NCI-H748 treated with DMSO at 0.1 percent for 48 hours (cell line): ENCODE measurements at regions not wholly inside any gene's neighbourhood (a gene's known extent, or its start where the extent isn't known, plus 50 kb on each side); places are given as distances from the start of the nearest gene placed in this dataset.
"Not testable (repeated sequence)": the region's sequence is repeated elsewhere in the genome, so short reads cannot be mapped to it uniquely, and the experiment has no call there.

ENCODE experiments used
- DNase-seq: peaks from one replicate; lab custom pipeline; 2025; lab: John Stamatoyannopoulos, UW

- no peak for DNase-seq
Observed at GRCh38 chr2:224109751-224110150, 70.7 kb upstream of the SERPINE2 start.

DNA sequence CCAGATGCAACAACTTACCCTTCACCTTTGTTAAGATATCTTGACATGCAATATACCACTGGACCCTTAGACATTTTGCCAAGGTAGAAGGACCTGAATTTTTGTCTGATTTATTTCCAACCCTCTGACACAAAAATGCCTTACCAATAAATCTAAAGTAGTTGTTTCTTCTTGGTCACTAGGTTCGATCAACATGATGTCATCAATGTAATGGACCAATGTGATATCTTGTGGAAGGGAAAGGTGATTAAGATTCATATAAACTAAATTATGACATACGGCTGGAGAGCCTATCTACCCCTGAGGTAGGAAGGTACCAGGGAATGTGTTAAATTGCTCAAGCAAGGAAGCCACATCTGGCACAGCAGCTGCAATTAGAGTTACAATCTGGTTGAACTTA is 67.7 kb upstream of the SERPINE2 start:
- DNase-seq: no peak

GRCh38 chr2:224104668-224105386 is 65.7 kb upstream of the SERPINE2 start:
- no peak for DNase-seq

GRCh38 chr2:224103651-224104050 is 64.6 kb upstream of the SERPINE2 start:
- DNase-seq: no peak

DNA sequence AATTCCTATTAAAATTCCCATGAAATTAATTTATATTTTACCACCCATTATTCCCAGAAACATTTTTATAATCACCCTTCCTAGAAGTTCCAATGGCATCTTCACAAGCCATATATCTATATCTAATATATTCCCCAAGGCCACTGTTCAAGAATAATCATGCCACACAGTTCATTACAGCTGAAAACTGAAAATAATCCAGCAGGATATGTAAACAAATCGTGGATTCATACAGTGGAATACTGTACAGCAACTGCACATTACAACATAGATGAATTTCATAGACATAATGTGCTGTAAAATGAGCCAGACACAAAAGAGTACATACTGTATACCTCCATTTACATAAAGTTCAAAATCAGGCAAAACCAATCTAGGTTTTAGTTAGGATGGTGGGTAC is 63.9 kb upstream of the SERPINE2 start:
- no peak for DNase-seq

DNA sequence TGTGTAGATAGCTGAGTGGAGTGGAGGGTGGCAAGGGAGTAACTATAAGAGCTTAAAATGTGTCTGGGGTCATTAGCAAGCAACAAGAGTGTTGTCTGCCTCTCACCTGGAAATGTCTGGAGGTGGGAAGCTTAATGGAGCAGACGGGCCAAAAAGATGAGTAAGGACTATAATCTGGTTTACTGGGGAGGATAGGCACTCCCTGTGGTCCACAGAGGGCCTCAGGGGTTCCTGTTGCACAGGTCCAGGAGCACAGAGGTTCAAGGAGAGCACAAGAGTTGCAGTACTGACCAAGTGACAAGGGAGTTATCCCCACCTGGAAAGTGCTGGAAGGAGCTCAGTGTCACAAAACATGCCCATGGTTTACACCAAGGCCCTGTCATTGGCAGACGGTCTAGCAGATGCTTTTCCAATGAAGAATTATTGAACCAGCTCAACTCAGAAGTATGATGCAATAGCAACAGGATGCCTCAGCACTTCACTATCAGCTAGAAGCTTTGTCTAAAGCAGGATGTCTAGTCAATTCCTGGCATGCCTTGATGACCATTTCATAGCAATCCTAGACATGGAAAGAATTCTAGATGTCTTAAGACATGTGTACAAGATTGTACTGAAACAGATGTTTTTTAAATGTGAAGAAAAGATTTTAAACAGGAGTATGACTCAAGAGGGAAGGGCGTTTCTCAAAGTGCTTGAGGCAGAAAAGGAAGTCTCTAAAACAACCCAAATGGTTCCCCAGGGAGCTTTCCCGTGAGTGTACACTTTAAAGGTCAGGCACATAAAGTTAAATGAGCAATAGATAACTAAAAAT is 62.9 kb upstream of the SERPINE2 start:
- DNase-seq: no peak

- DNase-seq: no peak
Observed at GRCh38 chr2:224099861-224100643, 61.0 kb upstream of the SERPINE2 start.

- DNase-seq: no peak
Observed at GRCh38 chr2:224098481-224099230, 59.6 kb upstream of the SERPINE2 start.

- DNase-seq: no peak
Observed at GRCh38 chr2:224094413-224094812, 55.3 kb upstream of the SERPINE2 start.

GRCh38 chr2:224091671-224092070 is 52.6 kb upstream of the SERPINE2 start:
- not testable (repeated sequence) for DNase-seq

DNA sequence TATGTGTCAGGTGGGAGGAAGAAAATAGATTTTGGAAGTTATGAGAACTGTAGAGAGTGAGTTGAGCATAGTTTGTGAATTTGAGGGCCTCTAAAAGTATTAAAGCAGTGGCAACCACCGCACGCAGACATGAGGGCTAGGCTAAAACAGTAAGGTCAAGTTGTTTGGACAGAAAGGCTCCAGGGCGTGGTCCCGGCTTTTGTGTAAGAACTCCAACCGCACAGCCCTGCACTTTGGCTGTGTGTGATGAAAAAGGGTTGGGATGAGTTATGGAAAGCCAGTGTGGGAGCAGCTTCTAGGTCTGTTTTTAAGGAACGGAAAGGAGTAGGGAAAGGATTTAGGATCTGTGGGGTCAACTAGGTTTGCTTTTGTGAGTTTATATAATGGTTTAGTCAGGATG is 50.5 kb upstream of the SERPINE2 start:
- not testable (repeated sequence) for DNase-seq
